Stimulated activated CD4-positive, alpha-beta T cell treated with anti-CD3 and anti-CD28 coated beads, Interleukin-4, amount 100 ng/mL, for 4 hours (primary cell): ENCODE measurements at regions not wholly inside any gene's neighbourhood (a gene's known extent, or its start where the extent isn't known, plus 50 kb on each side); places are given as distances from the start of the nearest gene placed in this dataset.
A peak's percentile ranks its signal among the peaks of the same experiment; 100 is the strongest.

Experiments used
- DNase-seq, 2 experiments: peaks; one replicate each; pipeline ENCODE4 v3.0.0-alpha.2; 2020

DNA sequence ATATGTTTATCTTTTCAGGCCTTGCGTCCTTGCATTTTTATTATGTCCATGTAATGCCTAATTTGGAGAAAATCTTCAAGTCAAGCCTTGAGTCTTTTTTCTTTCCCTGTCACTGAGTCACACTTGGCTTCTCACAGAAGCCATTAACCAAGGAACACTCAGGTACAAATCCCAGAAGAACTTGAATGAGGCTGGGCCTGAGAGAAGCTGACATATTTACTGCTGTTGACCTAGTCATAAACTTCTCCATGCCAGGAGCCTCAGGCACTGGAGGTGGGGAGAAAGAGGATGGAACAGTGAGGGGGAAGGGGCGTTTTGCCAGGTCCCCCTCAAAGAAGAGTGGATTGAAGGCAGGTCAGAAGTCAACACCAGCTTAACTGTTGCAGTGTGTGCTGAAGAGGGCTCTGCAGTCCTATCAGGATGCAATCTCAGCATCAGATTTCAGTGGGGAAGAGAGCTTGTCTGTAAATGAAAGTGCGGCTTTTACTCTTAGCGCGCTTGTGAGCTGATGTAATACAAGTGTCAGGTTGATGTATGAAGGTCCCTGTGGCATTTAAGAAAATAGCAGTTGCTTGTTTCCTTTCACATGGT is 526.0 kb downstream of the ETS1 start:
- DNase-seq = no peak

DNA sequence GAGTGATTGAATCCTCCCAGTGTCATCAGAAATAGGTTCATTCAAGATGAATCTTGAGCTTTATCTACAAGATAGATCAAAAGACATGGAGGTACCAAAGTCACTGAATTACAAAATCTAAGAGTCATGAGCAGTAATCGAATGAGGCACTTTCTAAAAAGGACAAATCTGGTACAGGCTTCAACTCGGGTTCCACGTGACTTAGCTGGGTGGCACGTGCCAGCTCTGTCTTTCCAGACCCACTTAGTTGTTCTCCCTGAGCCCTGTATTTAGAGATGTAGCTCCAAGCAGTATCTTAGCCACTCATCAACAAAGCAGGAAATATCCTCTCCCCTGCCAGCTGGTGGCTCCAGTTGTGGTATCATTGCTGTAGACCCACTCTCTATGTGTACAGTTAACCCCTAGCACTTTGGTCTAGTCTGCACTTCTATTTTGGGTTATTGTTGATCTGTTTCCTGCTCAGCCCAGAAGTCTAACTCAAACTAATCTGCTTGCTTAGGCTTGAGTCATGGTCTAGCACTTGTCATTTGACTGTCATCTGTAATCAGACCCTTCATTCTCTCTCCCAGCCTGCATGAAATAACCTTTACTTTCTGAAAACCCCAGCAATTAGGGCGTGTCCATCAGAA is 528.7 kb downstream of the ETS1 start:
- DNase-seq = no peak

DNA sequence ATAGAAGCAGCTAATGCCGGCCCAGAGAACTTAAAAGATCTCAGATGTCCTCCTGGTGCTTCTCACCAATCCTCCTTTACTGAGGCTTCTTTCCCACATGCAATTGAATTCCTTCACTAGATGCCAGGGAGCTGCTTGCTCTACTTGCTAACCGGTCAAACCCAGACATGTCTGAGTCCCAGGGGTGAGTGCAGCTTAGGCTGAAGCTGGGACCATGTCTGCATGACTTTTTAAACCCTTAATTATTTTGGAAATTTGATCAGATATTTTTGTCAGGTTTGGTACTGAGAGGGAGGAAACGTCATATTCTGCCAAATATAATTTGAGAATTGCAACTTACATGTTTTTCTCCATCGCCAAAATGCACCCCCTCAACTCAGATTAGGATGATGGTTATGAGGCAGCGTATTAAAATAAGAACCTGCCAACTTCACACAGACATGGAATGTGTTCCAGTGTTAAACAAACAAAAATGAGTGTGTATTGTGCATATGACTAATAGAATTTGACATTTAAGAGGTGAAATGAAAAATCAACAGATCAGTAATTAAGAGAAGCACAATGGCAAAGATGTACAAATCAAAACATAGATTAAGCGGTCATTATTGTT is 529.5 kb downstream of the ETS1 start:
- no peak for DNase-seq

DNA sequence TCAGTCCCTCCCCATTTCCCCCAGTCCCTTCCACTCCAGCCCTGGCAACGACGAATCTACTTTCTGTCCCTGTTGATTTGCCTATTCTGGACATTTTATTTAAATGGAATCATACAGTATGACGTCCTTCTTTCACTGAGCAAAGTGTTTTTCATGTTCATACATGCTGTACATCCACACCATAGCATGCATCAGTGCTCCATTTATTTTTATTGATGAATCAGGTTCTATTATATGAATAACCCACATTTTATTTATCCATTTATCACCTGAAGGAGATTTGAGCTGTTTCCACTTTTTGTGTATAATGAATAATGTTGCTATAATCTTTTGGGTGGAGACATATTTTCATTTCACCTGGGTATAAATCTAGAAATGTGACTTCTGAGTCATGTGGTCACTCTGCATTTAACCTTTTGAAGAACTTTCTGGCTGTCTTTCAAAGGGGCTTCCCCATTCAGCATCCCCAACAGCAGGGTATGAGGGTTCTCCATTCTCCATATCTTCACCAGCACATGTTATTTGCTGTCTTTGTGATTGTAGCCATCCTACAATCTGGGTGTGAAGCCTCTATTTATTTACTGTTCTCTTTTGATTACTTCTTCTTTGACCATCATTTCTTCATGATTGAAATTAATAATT is 531.7 kb downstream of the ETS1 start:
- no peak for DNase-seq

DNA sequence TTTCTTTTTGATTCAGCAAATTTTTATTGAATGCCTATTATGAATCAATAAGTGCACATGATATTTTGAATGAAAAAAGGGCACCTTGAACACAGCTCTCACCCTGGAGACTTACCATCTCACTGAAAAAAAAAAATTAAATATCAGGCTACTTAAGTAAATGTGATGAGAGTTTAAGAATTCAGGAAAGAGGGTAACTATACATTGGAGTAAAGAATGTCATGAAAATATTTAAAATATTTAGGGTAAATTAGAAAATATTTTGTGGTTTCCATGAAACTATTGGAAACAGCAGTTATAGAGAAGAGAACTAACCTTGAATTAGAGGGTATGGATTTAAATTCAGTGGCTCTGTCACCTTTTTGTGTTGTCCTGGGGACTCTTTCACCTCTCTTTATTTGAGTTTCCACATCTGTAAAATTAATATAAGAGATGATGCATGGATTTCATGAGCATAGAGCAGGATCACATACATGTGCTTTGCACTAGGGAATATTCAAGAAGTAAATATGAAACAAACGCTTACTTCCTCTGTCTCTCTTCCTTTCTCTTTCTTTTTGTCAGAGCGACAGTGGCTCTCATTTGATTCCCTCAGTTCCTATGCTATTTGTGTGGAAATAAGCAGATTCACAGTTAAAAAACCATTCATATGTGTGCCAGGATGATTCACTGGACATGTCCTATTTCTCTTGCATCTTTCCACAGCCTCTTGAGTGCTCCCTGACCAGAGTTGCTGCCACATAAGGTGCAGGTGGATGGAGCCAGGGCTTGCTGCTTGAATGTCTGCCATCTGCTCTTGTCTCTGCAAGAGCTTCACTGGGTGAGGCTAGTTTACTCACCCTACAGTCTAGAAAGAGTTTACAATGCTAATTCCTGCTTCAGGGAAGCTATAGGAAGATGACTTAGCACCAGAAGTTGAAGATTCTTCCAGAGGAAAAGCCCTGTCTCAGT is 533.1 kb downstream of the ETS1 start:
- no peak for DNase-seq

DNA sequence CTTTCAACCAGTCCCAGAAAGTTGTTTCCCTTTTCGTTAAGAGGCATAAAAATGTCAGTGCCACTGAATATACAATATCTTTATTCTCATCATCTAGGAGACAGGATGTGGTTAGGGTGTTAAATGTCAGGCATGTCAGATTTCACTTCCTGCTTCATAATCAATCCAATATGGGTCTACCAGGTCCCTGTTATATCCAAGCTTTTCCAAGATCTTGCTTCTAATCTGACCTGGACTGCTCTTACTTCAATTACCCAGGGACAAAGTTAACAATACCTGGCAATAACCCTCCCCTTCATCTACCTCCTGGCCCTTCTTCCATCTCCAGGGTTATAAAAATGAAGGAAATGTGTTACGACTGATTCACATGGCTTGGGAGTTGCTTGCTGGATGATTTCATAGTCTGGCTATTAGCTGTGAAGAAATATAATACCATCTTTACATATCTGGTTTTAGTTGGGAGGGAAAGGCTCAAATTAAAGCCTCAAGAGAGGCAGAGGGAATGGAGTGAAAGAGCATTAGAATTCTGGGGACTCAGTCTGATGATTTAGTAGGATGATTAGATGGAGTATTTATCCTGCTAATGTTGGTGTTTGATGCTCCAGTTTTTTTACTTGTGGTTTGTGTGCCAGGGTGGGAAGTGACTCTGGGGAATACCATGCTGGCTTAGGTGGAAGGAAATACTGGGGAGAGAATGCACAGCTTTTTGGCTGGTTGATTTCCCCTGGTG is 534.3 kb downstream of the ETS1 start:
- no peak for DNase-seq

DNA sequence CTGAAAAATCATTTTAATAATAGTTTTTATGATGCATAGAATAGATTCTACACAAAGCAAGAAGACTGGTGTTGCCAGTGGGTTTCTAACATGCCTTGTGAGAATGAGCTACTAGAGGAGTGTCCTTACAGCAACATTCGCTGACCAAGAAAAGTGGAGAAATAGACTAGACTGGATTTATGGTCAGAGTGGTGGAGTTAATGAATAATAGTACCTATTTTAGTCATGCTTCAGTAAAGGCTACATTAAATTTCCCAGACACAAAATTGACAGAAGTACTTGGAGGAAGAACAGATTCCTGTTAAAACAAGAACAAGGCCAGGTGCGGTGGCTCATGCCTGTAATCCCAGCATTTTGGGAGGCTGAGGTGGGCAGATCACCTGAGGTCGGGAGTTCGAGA is 539.2 kb downstream of the ETS1 start:
- no peak for DNase-seq

DNA sequence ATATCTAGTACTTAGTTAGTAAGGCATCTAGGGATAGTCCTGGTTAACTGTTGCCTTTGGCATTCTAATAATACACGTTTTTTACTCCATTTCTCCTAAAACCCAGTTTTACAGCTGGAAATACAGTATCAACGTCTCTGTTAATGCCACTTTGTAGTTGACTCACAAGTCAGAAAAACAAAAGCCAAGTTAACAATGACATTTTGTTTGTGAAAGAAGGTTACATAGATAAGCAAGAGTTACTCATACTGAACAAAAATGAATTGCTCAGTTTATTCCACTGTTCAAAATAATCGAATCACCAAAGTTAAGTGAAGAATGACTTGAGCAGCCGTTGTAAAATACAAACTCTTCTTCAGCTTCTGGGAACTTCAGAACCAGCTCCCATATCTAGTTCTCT is 540.3 kb downstream of the ETS1 start:
- DNase-seq = no peak

DNA sequence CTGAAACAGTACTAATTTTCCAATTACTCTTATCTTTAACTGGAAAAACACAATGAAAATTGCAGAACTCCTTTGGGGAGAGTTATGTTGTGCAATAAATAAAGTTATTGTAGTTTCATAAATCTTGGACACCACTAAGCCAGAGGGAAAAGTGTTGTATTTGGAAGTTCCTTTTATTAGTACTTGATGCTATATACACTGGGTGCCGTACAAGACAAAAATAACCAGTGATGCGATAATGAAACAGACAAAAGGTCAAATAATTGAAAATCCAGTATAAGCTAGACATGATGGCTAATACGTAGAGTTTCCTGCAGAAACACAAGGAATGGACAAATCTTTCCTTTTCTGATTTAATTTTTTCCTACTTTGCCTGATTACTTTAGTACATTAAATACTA is 541.1 kb downstream of the ETS1 start:
- DNase-seq = no peak

DNA sequence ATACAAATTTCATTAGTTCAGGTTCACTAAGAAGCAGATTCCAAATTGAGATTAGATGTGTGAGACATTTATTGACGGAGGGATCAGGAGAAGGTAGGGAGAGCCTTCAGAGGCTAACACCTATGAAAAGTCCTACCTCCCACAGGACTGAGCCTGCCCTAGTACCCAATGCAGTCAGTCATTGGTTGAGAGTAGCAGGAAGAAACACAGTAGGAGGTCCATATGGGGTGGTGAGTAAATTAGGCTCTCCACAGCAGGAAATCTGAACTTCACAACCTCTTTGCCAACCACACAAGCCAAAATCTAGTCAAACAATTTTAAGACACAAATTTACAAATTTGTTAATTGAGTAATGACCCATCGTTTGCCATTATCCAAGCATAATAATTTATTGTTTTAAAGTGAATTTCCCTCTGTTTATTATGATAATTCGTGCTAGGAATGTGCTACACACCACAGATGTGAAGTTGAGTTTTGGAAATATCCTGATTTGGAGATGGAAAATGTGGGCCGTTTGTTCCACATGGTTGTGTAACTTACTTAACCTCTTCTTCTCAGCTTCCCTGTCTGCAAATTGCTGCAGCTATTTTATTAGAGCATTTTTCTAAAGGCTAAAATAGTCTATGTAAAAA is 542.1 kb downstream of the ETS1 start:
- DNase-seq = no peak

DNA sequence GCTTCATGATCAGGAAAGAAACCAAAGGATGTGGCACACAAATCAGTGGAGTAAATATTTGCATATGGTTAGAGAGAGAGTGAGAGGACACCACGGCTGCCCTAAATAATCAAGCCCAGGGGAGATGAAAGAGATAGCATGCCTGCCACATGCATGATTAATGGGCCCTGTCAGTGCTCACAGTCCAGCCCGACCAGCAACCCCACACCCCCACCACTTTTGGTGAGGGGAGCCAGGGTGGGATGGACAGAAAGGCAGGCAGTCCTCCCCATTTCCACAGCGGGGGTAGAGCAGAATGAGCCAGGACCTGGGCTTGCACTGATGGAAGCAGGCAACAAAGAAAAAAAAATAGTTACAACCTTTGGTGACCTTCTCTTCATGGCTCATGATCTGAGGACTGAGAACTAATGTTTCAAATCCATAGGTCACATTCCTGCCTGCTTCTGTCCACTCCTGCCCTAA is 545.0 kb downstream of the ETS1 start:
- DNase-seq = no peak

DNA sequence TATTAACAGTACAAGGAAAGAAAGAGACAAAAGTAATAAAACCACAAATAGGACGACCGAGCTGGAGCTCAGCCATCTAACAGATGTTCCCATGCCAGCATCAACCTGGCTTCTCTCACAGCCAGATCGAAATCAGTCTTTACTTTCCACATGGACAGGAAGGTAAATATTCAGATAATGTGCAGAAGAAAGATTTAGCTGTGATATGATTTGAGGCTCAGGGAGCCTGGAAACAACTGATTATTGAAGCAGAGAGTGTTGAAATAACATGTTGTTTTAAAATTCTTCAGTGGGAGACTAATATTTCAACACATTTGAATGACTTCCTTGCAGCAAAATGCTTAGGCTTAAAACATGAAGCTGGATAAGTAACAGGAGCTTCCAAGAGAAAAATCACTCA is 546.8 kb downstream of the ETS1 start:
- DNase-seq = no peak

DNA sequence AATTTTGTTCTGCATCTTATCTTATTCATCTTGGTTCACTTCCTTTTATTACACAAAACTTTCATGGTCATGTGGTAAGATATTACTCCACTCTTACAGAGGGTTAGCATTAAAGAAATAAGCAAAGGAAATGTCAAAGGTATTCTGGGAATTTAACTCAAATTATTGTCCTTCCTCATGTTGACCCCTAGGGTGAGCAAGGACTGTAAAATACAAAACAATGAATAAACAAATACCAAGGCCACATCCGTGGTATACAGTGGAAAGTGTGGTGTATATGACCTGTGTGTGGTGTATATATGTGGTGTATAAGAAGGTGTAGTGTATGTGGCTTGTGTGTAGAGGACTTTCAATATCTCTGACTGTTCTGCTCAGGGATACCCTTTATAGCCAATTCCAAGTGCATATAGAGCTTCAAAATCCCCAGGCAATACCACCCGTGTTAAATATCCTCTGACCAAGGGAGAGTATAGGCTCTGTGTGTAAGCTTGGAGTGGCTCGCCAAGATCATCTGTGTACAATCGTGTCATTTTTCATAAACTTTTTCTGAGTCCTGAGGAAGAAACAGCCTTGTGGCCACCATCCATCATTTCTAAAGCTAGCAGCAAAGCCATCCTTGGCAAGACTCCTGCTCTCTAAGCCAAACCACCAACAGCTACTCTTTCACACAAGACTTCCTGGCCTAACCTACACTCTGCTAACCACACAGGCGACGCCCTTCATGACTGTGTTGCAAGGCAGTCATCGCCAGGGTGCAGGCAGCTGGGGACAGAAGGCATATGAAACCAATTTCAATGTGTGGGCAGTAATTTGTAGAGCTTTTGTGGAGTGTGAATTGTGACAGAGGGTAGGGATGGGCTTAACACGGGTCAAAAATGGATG is 548.0 kb downstream of the ETS1 start:
- peak; percentile 51 to 84 for DNase-seq

DNA sequence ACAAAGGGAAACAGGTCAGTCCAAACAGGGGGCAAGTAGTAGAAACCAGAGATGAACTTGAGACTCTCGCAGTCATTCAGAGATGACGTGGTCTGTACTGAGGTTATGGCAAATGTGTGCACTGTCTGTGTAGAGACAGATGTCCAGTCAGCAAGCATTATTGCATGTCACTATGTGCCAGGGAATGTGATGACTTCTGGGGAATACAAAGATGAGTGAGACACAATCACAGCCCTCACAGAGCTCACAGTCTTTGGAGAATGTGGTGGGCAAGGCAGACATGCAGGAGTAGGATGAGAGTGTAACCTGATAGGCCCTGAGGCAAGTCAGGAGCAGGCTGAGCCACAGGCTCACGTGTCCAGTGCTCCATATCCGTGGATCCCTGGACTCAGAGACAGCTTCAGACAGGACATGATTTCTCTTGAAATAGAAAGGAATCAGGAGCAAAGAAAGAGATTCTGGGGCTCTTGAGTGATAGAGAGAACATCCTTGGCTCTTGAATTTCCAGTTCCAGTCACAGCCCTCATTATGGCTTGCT is 550.7 kb downstream of the ETS1 start:
- DNase-seq = no peak

DNA sequence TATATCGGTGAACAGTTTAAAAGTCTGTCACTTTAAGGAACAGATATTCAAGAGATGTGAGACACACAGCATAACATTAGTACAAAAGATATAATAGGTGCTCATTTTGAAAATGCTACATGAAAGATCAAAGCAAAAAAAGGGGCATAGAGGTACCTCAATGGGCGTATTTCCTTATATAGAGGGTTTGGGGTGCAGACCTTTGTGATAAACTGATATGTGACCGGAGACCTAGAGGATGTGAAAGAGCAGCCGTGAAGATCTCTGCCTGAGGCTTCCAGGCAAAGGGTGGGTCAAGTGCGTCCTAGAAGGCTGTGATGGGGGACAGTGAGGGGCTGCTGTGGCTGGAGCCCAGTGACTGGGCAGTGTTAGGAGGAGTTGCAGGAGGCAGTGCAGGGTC is 551.4 kb downstream of the ETS1 start:
- DNase-seq = no peak

DNA sequence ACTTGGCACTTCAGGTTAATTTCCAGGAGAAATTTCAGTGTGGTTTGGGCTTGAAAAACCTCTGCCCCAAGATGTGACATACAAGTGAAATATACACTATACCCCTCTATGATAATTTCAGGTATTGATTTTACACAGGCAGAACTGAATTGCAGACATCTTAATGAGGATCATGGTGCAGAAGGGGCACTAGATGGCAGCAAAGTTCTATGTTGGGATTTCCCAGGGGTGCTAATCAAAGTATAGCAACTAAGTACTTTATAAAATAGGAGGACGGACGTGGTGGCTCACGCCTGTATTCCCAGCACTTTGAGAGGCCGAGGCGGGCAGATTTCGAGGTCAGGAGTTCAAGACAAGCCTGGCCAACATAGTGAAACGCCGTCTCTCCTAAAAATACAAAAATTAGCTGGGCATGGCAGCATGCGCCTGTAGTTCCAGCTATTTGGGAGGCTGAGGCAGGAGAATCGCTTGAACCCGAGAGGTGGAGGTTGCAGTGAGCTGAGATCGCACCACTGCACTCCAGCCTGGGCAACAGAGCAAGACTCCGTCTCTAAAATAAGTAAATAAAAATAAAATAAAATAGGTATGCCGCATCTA is 555.7 kb downstream of the ETS1 start:
- peak; percentile 28 to 68 for DNase-seq

DNA sequence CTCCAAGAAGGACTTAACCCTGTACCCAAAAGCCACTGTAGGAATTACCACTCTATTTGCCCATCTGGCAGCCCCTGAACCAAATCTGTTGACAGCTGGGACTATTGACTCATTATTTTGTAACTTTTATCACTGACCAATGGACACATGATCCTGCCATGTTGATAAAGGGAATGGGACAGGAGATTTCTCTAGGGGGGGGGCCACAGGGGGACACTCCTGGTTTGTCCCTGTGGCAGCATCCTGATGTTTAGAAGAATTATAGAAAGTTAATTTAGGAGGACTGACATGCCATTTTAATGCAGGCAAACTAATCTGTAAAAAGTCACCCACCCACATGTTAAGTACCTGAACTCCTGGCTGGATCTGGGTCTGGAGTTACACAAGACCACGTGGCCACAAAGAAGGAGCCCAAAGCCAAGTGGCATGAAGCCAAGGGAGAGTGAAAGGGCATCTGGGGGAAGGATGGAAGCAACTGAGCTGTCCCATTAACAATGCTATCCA is 558.1 kb downstream of the ETS1 start:
- no peak for DNase-seq

DNA sequence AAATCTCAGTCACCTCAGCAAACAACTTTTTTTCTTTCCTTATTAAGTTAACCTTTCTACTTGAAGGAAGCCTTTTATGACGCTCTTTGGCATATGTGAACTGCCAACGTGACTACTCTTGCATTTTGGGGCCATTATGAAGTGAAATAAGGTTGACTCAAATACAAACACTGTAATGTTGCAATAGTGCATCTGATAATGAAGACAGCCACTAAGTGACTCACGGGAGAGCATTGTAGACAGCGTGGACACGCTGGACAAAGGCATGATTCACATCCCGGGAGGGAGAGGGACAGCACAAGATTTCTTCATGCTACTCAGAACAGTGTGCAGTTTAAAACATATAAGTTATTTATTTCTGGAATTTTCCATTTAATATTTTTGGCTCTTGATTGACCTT is 560.8 kb downstream of the ETS1 start:
- no peak for DNase-seq

DNA sequence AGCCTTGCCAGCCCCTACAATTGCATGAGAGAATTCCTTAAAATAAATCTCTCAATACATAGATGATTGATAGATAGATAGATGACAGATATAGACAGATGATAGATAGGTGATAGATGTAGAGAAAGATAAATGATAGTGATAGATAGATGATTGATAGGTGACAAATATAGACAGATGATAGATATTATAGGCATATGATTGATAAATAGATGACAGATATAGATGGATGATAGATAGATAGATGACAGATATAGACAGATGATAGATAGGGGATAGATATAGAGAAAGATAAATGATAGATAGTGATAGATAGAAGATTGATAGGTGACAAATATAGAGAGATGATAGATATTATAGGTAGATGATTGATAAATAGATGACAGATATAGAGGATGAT is 564.6 kb downstream of the ETS1 start:
- DNase-seq = no peak

DNA sequence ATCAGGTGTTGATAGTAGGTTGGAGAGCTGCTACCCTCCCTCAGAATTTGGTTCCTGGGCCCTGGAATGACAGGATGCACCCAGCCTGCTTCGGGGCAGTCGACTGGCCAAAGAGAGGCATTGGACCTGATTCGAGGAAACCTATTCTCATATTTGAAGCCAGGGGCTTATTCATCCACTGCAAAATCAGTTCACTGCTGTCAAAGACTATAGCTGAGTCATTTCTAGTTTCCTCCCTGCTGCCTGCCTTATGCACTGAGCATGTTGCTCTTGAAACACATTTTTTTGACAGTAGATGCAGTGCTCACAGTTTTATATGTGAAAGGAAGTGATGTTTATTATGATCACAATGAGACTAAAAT is 565.4 kb downstream of the ETS1 start:
- no peak for DNase-seq
